Astrocyte of the spinal cord (primary cell): ENCODE measurements at regions not wholly inside any gene's neighbourhood (a gene's known extent, or its start where the extent isn't known, plus 50 kb on each side); places are given as distances from the start of the nearest gene placed in this dataset.

Experiments
- DNase-seq: peaks from one replicate; pipeline ENCODE4 v3.0.0; 2011; ENCODE audit warnings: low read depth, low spot score
- H3K4me3 ChIP-seq: 2 replicates; pipeline ENCODE4 v1.5.1; 2011; ENCODE audit warnings: low read depth, mild to moderate bottlenecking, low read length, moderate library complexity
- CTCF ChIP-seq: IDR thresholded peaks from 2 replicates; pipeline ENCODE4 v1.5.1; 2012; ENCODE audit warnings: low read depth, mild to moderate bottlenecking, low read length, inconsistent platforms
- in situ Hi-C: cut with HindIII; loops from 2 replicates; pipeline ENCODE4 v1.10.0; 2017; ENCODE audit warnings: low sequenced_read_pairs

DNA sequence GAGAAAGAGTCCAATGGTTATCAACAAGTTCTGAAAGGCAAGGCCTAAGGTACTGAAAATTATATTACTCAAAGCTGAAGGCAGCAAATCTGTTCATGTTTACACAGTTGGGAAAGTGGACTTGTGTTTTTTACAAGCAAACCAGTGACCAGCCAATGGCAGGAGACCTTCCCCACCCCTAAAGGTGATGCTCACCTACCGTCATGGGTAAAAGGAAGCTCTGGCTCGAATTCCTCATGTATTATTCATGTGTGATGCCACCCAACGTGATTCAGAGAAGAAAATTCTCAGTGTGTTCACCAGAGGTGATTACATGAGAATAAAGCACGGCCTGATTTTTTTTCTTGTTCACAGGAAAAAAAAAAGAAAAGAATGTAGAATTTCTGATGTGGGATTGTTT is 1161.2 kb upstream of the SEL1L start:
- H3K4me3 ChIP-seq: no peak overlapping the region
- in situ Hi-C loops: no loop called here
- no peak for TF ChIP-seq CTCF
- DNase-seq: no peak

- no peak for TF ChIP-seq CTCF
- no peak for DNase-seq
- in situ Hi-C loops: no loop called here
- H3K4me3 ChIP-seq: no peak overlapping the region
Observed at GRCh38 chr14:82704218-82704617, 1170.6 kb upstream of the SEL1L start.

- peak; percentile 24 for DNase-seq
- H3K4me3 ChIP-seq: no peak overlapping the region
- TF ChIP-seq CTCF: peak; percentile 71
- in situ Hi-C loops: no loop called here
Observed at GRCh38 chr14:82710267-82710841, 1176.7 kb upstream of the SEL1L start.

- no peak for TF ChIP-seq CTCF
- no peak overlapping the region for H3K4me3 ChIP-seq
- in situ Hi-C loops: no loop called here
- DNase-seq: no peak
Observed at GRCh38 chr14:82719617-82720016, 1186.0 kb upstream of the SEL1L start.

- DNase-seq: no peak
- in situ Hi-C loops: no loop called here
- no peak overlapping the region for H3K4me3 ChIP-seq
- TF ChIP-seq CTCF: no peak
Observed at GRCh38 chr14:82720431-82720830, 1186.8 kb upstream of the SEL1L start.

DNA sequence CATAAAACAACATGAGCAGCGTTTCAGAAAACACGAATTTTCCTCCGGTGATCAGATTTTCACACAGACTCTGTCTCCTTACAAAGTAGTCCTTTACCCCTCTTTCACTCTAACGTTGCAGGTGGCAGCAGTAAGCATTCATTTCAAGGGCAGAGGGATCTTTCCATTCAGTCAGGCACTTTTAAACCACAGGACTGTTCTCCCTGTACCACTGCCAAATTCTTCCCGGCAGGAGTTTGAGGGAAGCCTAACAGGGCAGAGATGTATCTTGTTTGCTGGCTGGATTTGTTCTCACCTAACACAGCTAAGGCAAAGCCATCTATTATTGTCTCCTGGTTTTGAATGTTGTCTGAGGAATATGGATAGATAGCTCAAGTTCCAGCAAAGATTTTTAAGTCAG is 1187.3 kb upstream of the SEL1L start:
- DNase-seq: peak; percentile 6
- TF ChIP-seq CTCF: no peak
- in situ Hi-C loops: no loop called here
- no peak overlapping the region for H3K4me3 ChIP-seq

GRCh38 chr14:82724316-82724715 is 1190.7 kb upstream of the SEL1L start:
- DNase-seq: no peak
- TF ChIP-seq CTCF: no peak
- H3K4me3 ChIP-seq: no peak overlapping the region
- in situ Hi-C loops: no loop called here
